GM21381 (cell line): ENCODE measurements at regions not wholly inside any gene's neighbourhood (a gene's known extent, or its start where the extent isn't known, plus 50 kb on each side); places are given as distances from the start of the nearest gene placed in this dataset.

Experiments
- ATAC-seq: cut with Tn5 transposase; IDR thresholded peaks from one replicate; pipeline ENCODE4 v1.9.1; 2021; ENCODE audit warnings: mild to moderate bottlenecking, moderate library complexity; ENCODE audit not compliant: unreplicated experiment

DNA sequence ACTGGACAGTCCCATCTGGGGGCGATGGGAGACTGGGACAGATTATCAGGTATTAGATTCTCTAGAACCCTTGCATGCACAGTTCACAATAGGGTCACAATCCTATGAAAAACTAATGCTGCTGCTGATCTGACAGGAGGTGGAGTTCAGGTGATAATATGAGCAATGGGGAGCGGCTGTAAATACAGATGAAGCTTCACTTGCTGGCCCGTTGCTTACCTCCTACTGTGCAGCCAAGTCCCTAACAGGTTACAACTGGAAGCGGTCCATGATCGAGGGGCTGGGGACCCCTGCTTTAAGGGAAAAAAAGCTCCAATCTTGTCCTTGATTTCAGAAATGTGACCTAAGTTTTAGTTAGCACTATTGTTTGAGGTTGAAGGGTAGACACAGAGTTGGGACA, 175.2 kb downstream of the ZNF330 start:
- no peak for ATAC-seq

DNA sequence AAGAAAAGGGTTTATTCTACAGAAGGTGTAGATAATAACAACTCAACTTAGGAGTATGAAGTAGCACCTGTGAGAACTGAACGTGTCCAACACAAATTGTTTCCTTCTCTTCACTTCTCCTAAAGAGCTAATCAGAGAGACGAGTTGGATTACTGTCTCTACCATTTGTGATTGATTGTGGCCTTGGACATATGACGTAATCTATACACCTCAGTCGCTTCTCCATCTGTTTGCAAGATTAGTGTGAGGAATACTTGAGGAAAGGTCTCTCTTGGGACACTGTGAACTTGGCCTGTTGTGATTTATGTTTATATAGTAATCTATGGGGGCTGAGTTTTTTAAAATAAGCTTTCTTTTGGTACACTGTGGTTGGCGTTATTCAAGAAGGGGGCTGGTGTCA, 182.0 kb downstream of the ZNF330 start:
- ATAC-seq: no peak

DNA sequence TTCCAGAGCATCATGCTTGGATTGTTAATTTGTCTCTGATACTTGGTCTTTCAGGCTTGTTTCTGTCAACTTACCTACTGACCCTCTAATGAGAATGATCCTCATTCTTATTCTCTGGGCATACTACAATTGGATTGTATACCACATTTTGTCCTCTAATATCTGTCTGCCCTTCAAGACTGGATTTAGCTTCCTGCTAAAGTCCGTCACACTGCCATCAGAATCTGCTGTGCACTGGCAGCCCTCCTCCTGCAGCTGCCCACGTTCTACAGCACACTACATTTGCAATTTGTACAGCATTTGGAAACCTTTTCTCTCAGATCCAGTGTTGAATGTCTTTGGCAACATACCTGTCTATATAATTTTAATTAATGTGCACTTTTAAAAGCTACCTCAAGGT, 183.1 kb downstream of the ZNF330 start:
- ATAC-seq: no peak

DNA sequence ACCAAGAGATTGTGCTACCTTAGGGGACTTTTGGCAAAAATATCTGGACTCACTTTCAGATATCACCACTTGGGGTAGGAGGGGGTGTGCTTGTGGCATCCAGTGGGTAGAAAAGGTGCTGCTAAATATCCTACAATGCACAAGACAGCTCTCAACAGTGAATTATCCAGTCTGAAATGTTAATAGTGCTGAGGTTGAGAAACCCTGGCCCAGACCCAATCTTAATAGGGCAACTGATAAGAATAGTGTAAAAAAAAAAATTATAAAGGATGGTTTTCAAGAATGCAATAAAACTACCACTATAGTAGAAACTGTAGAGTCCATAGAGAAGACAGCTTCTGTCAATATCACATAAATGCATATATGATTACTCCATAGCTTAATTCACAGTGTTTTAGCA, 185.5 kb downstream of the ZNF330 start:
- no peak for ATAC-seq

DNA sequence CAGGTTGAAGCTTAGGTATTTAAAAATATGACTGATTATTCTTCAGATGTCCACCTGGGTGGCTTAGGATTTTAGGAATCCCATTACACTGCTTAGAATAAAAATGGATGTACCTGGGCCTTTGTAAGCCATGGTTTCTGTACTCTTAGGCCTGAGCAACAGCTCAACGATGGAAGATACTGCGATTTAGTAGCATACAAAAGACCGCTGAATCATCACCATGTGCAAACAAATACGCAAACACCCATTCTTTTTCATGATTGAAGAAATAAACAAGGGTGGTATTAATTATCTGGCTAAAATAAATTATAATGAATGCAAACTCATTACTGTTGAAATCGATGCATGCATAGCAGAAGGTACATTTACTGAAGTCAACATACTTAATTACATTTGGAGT, 188.9 kb downstream of the ZNF330 start:
- ATAC-seq: no peak

DNA sequence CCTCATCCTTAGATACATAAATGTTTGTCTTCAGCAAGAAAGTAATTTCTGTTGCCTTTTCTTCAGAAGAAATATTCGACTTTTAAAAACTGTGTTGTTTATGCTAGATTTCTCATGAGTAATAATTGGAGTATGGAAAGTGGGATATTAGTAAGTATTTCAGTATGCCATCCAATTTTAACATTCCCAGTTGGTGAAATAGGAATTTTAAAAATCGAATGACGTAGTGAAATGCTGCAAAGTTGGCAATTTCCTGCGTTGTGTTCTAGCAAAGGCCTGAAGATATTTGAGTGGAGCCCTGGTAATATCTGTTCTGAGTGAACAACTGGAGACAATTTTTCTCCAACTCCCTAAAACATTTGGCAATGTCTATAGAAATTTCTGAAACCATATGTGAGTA, 190.1 kb downstream of the ZNF330 start:
- no peak for ATAC-seq

DNA sequence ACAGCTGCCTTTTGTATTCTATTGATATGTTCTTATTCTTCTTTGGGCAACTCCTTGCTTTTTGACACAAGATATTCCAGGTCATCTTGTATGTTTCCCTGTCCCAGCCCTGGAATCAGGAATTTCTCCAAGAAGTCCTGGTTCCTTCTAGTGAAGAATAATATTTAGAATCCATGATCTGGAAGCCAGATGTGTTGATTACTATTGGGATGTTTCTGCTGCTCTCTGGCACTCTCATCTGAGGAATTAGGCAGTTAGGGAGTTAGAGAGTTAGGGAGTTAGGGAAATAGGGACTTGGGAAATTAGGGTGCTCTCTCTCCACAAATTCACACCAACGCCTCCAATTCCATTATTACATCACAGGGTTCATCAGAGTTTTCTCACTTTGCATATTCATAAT, 191.2 kb downstream of the ZNF330 start:
- no peak for ATAC-seq

DNA sequence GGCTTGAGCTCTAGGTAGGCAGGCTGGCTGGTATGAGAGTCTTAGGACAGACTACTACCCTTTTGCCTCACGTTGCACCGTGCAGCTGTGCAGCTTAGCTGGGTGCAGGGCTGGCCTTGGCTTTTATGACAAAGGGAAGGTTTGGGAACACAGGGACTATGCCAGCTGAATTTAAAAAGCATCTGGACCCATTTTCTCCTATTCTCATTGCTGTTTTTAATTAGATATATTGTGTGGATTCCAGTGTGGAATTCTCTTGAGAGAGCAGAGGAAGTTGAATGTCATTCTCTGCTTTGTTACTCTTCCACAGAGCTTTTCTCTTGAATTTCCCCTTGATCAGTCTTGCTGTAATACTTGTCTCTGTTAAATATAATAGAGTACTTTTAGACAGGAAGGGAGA, 192.7 kb downstream of the ZNF330 start:
- no peak for ATAC-seq

DNA sequence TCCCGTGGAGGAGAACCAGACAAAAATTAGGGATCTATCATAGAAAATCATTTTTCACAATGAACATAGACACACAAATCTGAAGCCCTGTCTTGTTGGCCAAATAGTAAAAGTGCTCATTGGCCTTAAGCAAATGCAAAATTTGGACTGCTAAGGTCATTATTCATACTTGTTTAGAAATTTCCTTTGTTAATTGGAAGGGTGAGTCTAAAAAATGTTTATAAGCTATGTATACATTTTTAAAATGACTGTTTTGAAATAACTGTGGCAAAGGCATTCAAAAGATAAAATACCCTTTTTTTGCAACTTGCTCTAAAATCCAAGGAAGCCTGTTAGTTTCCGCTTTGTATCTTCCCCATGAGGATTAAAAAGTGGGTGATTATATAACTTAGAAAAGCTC, 195.0 kb downstream of the ZNF330 start:
- ATAC-seq: no peak

DNA sequence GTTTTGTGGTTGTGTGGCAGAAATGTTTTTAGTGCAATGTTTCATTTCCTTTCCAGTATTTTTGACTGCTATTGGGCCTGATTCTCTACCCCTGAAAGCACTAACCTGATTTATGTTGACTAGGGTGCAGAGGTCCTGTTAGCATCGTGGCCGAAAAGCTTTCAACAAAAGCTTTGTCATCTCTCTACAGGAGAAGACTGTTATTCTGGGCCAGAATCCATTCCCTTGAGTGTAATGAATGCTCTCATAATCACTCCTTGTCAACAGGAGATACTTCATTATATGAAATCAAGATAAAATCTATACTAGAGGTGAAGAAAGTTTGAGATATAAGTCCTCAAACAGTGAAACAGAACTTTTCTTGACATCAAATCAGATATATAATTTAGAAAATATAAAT, 195.5 kb downstream of the ZNF330 start:
- ATAC-seq: no peak

DNA sequence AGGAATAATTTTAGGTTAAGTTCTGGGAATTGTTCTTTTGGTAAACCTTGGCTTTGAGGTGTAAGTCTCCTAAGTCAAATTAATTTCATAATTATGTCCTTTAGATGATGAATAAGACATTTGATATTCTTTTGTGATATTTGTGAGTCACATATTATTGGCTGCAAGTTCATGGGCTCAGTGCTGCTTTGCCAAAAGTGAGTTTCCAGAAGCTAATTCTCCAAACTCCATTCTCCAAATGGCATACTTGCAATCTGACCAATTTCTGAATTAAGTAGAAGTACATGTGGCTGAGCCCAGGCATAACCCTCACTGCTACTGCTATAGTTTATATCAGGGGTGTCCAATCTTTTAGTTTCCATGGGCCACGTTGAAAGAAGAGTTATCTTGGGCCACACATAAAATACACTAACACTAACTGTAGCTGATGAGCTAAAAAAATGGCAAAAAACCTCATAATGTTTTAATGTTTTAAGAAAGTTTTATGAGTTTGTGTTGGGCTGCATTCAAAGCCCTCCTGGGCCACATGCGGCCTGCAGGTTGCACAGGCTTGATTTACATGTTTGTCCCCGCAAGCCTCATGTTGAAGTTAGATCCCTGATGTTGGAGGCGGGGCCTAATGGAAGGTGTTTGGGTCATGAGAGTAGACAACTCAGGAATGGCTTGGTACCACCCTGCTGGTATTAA, 196.1 kb downstream of the ZNF330 start:
- ATAC-seq: no peak

DNA sequence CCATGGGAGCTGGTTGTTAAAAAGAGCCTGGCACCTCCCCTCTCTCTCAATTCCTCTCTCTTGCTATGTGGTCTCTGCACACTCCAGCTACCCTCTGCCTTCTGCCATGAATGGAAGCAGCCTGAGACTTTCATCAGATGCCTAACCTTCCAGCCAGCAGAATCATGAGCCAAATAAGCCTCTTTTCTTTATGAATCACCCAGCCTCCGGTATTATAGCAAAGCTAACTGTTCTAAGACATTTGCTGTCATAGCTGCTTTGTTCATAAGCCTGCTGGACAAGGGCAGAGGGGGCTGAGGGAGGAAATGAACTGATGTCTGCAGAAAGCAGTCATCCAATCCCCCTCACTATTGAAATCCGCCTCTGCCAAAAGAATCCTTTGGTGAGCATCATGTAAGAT, 196.7 kb downstream of the ZNF330 start:
- no peak for ATAC-seq

DNA sequence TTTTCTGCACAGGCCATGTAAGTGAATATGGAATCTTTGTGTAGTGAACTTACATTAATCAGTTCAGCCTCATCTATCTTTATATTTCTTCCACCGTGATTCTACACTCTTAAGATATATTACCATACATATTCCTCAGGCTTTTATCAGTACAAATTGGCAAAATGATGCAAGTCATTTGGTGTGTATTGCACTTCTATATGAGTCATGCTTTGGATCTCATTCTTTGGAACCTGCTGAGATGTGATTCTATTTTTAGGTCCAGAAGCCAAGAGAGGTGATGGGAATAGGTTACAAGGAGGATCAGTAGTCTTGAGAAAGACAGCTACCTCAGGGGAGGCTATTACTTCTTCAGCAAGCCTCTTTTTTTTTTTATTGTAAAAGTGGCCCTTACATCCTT, 204.4 kb downstream of the ZNF330 start:
- ATAC-seq: no peak

DNA sequence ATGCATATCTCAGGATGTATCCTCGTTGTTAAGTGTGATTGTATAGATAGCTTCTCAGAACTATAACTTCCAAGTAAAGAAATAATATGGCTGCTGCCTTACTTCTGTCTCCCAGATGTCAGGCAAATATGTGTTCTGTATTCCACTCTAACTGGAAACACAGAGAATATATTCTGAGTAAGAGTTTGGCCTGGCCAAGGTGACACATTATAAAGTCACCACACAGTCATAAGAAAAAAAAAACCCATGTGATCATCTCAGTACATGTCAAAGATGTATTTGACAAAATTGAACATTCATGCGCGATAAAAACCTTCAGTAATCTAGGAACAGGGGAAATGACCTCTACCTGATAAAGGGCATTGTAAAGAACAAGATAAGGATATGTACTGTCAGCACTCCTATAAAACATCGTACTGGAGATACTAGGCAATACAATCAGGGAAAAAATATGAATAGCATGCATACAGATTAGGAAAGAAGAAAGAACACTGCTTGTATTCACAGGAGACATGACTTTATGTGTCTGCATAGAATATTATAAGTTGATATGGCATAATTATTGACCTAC, 207.1 kb downstream of the ZNF330 start:
- ATAC-seq: no peak

DNA sequence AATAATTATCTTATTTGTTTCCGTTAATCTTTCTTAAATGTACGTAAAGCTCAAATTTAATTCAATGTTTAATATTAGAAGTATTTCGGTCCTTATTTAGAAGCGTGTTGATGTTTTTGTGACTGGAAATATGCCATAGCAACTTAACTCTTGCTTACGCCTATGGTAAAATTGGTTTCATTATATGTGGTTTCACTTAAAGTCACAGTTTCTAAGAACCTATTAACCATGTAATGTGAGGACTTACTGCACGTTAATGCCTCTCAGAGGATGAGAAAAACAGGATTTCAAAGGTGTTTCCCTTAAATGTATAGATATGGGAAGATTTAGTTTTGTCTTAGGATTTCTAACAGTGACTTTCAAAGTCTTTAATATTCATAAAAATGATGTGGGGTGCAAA, 206.4 kb upstream of the IL15 start:
- ATAC-seq: no peak

DNA sequence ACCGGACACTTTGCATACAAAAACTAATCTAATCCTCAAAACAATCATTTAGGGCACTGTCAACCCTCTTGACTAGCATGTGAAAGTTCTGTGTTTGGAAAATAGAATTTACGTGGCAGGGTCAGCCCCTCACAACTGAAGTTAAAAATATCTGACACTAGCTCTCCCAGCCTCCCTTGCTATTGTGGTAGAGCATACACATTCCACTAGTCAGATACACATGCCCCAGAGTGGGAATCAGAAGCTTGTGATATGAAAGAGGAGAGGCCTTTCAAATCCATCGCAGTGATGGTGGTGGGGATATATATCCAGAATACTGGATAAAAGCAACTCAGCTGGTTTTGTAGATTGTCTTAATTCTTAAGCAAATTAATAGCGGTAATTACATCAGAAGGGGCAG, 205.7 kb upstream of the IL15 start:
- ATAC-seq: no peak

DNA sequence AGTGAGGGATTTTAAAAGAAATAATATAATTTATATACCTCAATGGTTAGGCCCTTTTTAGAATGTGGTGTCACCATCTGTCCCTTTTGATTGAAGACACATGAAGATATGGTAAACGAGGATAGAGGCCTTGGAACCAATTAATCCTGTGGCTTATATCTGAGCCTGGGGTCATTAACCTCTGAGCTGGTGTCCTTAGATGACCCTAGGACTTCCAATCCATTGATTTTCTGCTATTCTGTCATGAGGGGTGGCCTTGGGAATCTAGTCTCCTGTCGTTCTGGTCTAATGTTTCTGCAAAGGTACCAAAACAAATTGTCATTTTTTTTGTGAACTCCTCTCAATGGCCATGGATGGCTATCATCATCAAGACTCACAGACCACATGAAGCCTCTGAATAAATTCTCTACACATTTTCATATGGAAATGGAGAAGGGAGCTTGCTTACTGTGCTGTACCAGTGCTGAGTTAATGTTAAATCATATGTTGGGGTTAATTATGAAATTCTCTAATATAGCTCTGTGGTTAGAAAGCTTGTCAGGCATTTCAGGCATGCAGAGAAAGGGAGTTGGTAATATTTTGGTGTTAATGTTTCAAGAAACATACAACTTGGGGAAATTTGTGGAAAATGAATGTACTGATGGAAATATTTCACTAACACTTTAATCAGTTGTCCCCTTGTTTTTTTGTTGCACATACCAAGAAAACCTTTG, 204.2 kb upstream of the IL15 start:
- no peak for ATAC-seq

DNA sequence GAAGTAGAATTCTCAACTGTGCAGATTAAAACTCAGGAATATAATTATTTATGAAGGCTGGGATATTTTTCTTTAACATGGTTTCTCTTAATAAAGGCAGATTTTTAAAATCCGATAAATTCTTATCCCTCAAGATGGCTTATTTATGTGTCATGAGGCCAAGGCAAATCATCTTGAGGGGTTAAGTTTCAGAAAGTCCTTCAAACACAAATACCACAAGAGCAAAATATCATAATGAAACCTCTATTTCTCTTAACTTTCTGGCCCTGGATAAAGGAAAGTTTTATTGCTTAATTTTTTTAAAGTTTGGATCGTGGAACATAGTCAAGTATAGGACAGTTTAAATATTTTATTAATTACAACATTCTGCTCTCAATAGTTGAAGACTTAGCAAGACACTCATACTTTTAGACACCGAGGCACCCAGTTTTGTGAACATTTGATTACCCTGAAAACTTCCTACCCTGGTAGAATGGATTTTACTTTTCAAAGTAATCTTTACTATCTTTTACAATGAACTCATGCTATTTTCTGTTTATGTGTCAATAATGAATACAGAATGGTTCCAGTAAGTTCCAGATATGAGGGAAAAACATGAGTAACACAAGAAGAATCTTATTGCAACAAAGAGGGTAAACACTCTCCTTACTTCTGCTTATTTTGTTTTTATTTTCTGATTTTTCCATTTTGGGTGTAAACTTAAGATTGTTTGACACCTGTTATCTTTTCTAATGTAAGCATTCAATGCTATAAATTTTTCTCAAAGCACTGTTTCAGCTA, 200.7 kb upstream of the IL15 start:
- ATAC-seq: no peak

DNA sequence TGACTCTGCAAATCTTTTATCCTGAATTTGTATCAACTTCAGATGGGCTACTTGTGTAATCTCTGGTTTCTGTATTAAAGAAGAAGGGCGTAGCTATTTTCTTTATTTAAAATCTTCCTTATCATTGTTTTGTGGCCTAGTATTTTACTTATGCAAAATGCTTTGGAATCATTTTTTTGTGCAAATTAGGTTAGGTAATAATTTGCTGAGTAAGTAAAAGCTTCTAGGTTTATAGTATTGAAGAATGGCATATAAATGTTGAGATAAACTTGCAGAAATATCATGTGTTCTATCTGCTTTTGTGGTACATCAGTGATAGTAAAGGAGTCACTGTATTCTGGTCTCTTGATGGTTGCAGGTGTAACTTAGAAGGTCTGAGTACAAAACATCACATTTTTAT, 197.2 kb upstream of the IL15 start:
- no peak for ATAC-seq

DNA sequence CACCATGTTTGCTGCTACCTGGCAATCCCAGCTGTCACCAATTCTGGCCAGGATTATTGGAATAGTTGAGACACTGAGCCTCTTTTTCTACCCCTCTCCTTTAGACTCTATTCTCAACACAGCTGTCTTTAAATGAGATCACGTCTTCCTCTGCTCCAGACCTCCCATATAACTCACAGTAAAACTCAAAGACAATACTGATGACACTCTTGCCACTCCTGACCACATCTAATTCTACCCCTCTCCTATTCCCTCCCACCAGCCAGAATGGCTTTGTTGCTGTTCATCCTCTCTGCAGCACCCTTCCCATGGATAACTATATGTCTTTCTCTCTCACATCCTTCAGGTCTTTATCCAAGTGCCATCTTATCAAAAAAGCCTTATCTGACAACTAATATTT, 188.6 kb upstream of the IL15 start:
- ATAC-seq: no peak

DNA sequence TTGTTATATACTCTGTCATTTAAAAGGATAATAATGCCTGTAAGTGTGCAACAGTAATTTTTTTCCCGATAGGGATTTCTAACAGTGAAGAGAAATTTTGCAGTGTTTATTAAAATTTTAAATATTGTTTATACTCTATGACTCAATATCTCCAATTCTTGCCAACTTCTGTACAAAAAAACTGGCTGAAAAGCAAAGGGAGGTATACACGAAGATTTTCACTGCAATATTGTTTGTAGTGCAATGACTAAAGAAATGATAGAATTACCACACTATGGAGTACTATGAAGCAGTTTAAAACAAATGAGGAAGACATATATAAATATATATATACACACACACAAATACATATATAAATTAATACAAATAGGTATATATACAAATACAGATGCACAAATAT, 187.9 kb upstream of the IL15 start:
- ATAC-seq: no peak

DNA sequence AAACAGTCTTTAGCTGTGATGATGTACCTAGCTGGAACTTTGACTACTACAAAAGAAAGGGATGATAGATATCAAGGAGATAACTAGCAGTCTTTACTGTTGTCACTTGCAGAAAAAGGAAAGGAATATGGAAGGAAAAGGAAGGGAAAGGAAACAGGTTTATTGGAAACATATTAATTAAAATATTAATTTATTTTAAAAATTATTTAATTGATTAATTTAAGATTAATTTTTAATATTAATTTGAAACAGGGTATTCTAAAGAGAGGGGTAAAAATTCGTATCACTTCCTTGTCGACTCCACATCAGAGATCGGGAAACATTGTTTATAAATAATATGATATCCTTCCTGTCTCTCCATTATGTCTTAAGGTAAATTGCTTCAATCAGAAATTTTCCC, 186.5 kb upstream of the IL15 start:
- no peak for ATAC-seq
